ENCODE measurements at regions not wholly inside any gene's neighbourhood (a gene's known extent, or its start where the extent isn't known, plus 50 kb on each side); places are given as distances from the start of the nearest gene placed in this dataset.

DNA sequence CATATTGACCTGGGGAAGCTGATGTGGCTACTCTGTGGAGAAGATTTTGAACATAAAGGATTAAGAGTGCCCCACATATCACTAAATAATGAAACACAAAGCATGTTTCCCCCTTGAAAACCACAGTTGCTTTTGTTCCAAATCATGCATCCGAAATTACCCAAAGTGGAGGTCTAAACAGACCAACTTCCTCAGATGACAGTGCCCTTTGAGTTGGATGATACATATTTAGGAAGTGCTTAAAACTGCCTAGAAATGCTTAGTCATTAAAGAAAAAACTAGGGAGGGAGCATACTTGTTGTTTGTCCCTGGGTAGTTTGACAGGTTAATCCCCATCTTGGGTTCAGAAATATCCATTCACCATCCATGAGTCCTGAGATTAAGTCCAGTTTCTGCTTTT lies 1070.3 kb downstream of the SUCLG1 start:
- no peak for TF ChIP-seq EZH2phosphoT487 (IDR thresholded peaks at IDR 0.05; ENCODE audit: borderline replicate concordance)
- TF ChIP-seq, protein P1, sequence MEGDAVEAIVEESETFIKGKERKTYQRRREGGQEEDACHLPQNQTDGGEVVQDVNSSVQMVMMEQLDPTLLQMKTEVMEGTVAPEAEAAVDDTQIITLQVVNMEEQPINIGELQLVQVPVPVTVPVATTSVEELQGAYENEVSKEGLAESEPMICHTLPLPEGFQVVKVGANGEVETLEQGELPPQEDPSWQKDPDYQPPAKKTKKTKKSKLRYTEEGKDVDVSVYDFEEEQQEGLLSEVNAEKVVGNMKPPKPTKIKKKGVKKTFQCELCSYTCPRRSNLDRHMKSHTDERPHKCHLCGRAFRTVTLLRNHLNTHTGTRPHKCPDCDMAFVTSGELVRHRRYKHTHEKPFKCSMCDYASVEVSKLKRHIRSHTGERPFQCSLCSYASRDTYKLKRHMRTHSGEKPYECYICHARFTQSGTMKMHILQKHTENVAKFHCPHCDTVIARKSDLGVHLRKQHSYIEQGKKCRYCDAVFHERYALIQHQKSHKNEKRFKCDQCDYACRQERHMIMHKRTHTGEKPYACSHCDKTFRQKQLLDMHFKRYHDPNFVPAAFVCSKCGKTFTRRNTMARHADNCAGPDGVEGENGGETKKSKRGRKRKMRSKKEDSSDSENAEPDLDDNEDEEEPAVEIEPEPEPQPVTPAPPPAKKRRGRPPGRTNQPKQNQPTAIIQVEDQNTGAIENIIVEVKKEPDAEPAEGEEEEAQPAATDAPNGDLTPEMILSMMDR (conservative IDR thresholded peaks at IDR 0.05; ENCODE audit: low read length), result no peak
- no peaks in the 10 kb centered on the region for H3K36me3 ChIP-seq (ENCODE audit: insufficient read depth, low read length)

DNA sequence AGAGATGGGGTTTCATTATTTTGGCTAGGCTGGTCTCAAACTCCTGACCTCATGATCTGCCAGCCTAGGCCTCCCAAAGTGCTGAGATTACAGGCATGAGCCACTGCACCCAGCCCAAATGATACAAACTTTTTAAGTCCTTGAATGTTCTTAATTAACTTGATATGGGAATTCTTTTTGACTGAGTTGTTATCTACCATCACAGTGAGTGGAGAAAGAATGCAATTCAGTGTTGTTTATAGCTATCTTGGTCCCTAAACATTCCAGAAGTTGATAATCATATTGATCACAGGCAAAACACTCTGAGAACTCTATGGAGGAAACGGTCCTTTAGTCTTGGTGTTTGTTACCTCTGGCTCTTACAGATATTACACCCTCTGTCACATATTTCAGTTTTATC lies 1072.5 kb downstream of the SUCLG1 start:
- TF ChIP-seq EZH2phosphoT487 (IDR thresholded peaks at IDR 0.05; ENCODE audit: borderline replicate concordance), result no peak
- TF ChIP-seq, protein P1 (conservative IDR thresholded peaks at IDR 0.05; ENCODE audit: low read length), result no peak
- Histone ChIP-seq H3K4me3 (ENCODE audit: low read length, poor library complexity, severe bottlenecking) (no peak overlapping the region), H3K9ac (ENCODE audit: low read depth, low read length, poor library complexity, severe bottlenecking) (no peak overlapping the region), H3K27me3 (ENCODE audit: insufficient read depth, low read length, poor library complexity, severe bottlenecking) (no peaks in the 10 kb centered on the region), H3K9me2 (replicated peaks; ENCODE audit: low read depth, low read length) (no peaks in the 10 kb centered on the region), H3F3A (ENCODE audit: low read depth) (no peaks in the 10 kb centered on the region), H3K4me2 (ENCODE audit: low read depth, low read length, poor library complexity, severe bottlenecking) (no peak overlapping the region), H3K36me3 (ENCODE audit: insufficient read depth, low read length) (no peaks in the 10 kb centered on the region), H4K20me1 (ENCODE audit: insufficient read depth, low read length, poor library complexity, severe bottlenecking) (no peaks in the 10 kb centered on the region), H3K9me3 (ENCODE audit: insufficient read depth, low read depth, low read length) (no peaks in the 10 kb centered on the region), H2AFZ (ENCODE audit: low read length) (no peak overlapping the region), H3K79me2 (ENCODE audit: insufficient read depth, low read length) (no peaks in the 10 kb centered on the region), H3K4me1 (ENCODE audit: insufficient read depth, low read length, poor library complexity, severe bottlenecking) (no peaks in the 10 kb centered on the region)

More for the DNA sequence above, 1070.3 kb downstream of the SUCLG1 start:
- H3K9ac ChIP-seq (ENCODE audit: low read depth, low read length, poor library complexity, severe bottlenecking), result no peak overlapping the region
- H3K4me2 ChIP-seq (ENCODE audit: low read depth, low read length, poor library complexity, severe bottlenecking), result no peak overlapping the region
- no peaks in the 10 kb centered on the region for H4K20me1 ChIP-seq (ENCODE audit: insufficient read depth, low read length, poor library complexity, severe bottlenecking)
- no peak overlapping the region for H2AFZ ChIP-seq (ENCODE audit: low read length)
- no peaks in the 10 kb centered on the region for H3K9me3 ChIP-seq (ENCODE audit: insufficient read depth, low read depth, low read length)
- H3K79me2 ChIP-seq (ENCODE audit: insufficient read depth, low read length), result no peaks in the 10 kb centered on the region
- H3K27me3 ChIP-seq (ENCODE audit: insufficient read depth, low read length, poor library complexity, severe bottlenecking), result no peaks in the 10 kb centered on the region
- H3K4me3 ChIP-seq (ENCODE audit: low read length, poor library complexity, severe bottlenecking), result no peak overlapping the region
- no peaks in the 10 kb centered on the region for H3K4me1 ChIP-seq (ENCODE audit: insufficient read depth, low read length, poor library complexity, severe bottlenecking)
- H3K9me2 ChIP-seq (replicated peaks; ENCODE audit: low read depth, low read length), result no peaks in the 10 kb centered on the region
- H3F3A ChIP-seq (ENCODE audit: low read depth), result no peaks in the 10 kb centered on the region

DNA sequence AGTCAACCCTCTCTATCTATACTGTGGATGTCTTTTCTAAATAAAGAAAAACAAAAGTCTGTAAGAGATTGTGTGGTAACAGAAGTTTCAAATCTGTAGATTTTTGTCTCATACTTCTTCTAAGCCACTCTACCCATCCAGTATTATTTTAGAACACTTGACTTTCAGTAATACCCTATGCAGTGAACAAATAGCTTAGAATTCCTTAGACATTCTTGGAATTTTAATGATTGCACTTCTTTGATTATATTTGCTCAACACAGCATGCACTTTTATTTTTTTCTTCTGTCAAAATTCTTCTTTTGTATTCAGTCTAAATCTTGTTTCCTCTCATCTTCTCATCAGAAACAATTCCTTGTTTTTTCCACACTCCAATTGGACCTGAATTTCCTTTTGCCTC lies 1080.2 kb downstream of the SUCLG1 start:
- Histone ChIP-seq H3K4me2 (ENCODE audit: low read depth, low read length, poor library complexity, severe bottlenecking) (no peak overlapping the region), H3K27me3 (ENCODE audit: insufficient read depth, low read length, poor library complexity, severe bottlenecking) (no peaks in the 10 kb centered on the region), H3K9ac (ENCODE audit: low read depth, low read length, poor library complexity, severe bottlenecking) (no peak overlapping the region), H3K79me2 (ENCODE audit: insufficient read depth, low read length) (no peaks in the 10 kb centered on the region), H3K4me1 (ENCODE audit: insufficient read depth, low read length, poor library complexity, severe bottlenecking) (no peaks in the 10 kb centered on the region), H4K20me1 (ENCODE audit: insufficient read depth, low read length, poor library complexity, severe bottlenecking) (no peaks in the 10 kb centered on the region), H3F3A (ENCODE audit: low read depth) (no peaks in the 10 kb centered on the region), H3K36me3 (ENCODE audit: insufficient read depth, low read length) (no peaks in the 10 kb centered on the region), H3K4me3 (ENCODE audit: low read length, poor library complexity, severe bottlenecking) (no peak overlapping the region), H3K9me3 (ENCODE audit: insufficient read depth, low read depth, low read length) (no peaks in the 10 kb centered on the region; the same call in 1 of the 2 replicates), H2AFZ (ENCODE audit: low read length) (no peak overlapping the region), H3K9me2 (replicated peaks; ENCODE audit: low read depth, low read length) (no peaks in the 10 kb centered on the region)
- no peak for TF ChIP-seq EZH2phosphoT487 (IDR thresholded peaks at IDR 0.05; ENCODE audit: borderline replicate concordance)
- TF ChIP-seq, protein P1 (conservative IDR thresholded peaks at IDR 0.05; ENCODE audit: low read length), result no peak

Measured in Loucy (cell line).